NCI-H82 (cell line): ENCODE measurements at regions not wholly inside any gene's neighbourhood (a gene's known extent, or its start where the extent isn't known, plus 50 kb on each side); places are given as distances from the start of the nearest gene placed in this dataset.

Experiments
- DNase-seq: peaks from one replicate; lab custom pipeline; 2025; lab: John Stamatoyannopoulos, UW

DNA sequence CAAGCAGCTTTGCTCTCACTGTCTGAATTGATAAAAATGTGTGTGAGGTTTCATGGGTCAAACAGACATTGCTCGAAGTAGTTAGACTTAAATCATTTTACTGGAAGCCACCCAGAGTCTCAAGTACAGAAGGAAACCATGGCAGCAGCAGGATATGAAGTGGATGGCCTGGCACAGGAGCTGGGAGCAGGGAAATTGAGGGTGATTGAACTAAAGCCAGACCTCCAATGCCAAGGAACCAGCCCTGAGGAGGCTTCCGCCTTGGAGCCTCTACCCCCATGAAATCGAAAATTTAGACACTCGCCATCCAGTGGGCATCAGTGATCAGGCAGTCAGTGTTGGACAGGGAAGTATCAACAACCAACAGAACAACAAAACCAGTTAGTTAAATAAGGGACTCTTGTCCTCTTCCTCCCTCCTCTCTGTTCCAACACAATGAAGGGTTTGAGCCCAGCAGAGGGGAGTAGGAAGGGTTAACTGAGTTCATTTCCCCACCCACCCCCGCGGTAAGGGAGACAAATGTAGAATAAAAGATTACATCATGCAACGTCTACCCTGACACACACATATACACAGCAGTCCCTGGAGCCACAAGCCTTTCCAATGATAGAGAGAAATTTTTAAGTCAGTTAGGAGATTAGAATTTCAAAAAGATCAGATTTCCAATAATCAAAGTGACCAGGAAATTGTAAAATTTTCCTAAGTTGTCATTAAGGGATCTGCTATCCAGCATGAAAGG lies 156.3 kb downstream of the SLC16A9 start:
- DNase-seq: no peak

DNA sequence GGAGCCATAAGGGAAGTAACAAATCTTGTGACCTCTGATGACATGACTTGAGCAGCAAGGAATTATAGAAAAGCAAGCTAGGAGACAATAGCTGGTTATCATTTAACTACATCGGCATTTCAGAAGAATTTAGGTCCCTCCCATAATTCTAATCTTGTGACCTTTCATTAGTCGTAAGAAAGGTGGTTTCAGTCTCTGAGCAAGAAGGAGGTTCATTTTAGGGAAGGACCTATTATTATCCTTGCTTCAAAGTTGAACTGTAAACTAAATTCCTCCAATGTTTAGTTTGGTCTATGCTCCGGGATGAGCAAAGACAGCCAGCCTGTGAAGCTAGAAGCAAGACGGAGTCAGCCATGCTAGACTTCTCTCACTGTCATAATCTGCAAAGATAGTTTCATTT lies 159.6 kb downstream of the SLC16A9 start:
- no peak for DNase-seq

DNA sequence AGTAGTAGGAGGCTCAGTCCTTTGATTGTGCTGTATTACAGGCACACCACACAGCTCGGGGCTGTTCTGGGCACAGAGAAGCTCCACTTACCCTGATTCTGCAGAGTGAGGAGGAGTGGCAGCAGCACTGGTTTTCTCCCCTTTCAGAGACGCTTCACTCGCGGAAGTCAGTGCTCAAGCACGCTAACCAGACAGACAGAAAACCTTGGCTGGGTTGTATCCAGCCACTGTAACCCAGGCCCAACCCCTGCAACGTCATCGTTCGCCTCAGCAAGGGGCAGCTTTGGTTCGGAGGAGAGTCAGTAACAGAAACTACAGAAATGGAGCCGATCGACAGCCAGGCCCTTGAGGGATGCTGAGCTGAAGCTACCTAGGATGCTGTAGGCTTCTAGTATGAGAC lies 171.0 kb downstream of the SLC16A9 start:
- no peak for DNase-seq

DNA sequence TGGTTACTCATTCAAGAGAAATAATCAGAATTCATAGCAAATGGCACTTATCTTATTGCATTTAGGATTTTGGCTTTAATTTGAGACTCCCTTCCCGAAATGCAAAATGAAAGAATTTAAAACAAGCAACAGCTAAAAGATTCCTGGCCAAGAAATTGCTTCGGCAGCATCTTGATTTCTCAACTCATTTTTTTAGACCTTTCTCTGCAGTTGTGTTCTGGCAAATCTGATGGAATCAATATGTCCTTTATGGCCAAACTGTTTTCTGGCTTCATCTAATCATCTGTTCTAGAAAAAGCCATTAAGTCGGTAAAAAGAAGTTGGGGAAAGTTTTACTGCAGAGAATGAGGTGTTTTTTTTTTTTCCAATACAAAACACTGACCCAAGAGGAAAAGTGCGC lies 172.1 kb downstream of the SLC16A9 start:
- no peak for DNase-seq

DNA sequence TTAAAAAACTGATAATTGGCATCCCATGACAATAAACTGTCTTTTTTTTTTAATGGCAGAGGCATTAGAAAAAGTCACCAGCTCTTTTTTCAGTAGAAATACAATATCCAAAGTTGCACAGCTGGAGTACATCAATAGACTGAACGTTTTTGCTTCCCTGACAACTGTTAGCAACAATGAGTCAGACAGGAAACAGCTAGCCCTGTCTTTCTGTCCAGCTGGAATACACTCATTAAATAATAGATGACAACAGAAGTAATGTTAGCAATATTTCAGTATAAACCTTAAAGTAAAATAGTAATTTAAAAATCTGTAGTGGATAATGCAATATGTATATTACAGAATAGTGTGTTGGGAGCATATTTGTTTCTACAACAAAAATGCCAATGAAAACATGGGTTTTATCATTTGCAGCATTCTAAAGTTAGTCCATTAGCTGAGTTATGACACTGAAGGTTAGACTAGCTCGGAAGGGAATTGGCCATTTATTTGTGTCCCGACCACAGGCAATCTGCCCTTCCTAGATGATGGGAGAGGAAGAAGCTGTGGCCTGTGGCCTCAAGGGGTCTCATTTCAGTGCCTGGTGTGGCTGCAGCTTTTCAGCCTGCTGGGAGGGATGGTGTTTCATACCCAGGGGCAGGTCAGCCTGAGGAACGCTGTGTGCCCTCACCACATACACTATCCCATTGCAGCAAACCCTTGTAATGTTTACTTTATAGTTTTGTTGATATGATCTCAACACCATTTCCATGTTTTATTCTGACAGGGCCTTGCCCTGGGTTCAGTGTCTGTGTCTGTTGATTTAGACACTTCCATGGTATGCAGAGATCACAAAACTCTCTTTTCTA lies 173.3 kb downstream of the SLC16A9 start:
- DNase-seq: no peak

DNA sequence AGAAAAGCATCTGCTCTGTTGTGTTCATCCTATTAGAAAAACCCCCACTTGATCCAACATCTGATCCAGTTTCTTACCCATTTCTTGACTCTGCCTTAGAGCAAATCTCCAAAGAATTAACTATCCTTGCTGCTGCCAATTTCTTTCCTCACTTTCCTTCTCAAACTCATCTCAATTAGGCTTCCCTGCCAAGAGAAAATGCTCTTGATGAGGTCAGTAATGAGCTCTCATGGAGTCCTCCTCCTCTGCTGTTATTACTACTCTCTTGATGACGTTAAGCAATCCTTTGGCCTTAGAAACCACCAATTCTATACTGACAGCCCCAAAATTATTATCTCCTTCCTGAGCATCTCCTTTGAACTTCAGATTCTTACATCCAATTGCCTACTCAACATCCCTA lies 162.0 kb upstream of the FAM13C start:
- peak; percentile 16 for DNase-seq

DNA sequence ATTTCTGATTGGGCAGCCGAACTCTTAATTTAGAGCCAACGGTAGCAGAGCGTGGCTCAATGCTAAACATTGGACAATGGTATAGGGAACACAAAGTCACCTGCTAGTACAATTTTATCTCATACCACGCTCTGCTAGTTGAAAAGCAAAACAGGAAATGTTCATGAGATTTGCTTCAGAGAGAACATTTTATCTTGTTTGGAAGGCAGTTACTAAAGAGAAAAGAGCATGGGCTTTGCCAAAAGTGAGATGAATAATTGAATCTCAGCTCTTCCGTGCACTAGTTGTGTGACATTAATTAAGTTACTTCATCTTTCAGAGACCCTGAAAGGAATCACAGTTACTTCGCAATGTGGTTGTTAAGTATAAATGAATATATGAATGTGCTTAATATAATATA lies 161.5 kb upstream of the FAM13C start:
- no peak for DNase-seq

DNA sequence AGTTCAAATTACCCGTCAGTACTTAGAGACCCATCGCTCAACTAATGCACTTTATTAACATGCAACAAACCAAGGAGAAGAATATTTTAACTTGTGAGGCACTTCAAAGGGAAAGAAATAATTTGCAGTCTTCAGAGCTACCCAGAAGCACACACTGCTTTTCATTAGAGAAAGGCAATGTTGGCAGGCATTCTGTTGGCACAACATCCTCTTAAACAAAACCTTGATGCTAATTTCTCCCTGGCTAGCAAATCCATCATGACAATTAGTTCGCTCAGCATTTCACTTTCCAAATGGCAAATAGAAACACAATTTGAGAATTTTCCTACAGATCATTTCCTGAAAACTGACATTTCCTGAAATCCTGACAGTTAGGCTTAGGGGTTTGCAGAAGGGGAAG lies 155.6 kb upstream of the FAM13C start:
- DNase-seq: no peak

DNA sequence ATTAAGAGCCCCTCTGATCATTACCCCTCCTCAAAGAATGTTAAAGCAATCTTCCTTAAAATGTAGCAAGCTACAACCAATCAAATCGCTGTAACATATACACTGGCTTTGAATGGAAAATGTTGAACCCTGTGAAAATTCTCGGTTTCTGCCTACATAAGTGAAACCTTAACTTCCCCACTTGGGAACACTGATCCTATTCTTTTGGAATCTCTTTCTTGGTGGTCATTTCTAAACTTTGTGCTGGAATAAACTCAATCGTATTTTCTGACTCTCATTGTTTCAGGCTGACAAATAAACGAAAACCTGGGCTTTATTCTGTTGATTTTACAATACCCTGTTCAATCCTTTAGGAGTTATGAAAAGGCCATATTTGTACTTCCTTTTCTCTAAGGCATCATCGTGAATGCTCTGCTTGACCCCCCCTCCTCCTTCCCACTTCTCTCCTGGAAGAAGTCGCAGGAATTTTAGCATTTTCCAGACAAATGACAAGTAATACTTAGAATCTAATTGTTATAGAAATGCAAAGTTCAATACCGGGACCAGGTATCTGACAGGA lies 155.1 kb upstream of the FAM13C start:
- no peak for DNase-seq

DNA sequence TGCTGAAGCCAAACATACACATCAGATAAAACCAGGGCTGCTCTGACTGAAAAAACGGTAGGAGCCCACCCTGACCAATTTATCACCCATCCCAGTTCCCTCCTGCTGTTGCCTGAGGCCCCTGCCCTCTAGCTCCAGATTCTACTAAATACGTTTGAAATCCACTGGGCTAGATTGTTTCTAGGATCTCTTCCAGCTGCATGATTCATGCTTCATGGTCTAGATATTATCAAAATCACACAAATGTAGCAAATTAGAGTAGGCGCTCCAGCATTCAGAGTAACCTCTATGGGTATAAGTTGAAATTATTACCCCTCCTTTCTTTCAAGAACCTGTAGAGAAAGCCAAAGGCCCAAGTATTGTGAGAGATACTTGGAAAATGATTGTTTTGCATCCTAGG lies 151.2 kb upstream of the FAM13C start:
- no peak for DNase-seq

DNA sequence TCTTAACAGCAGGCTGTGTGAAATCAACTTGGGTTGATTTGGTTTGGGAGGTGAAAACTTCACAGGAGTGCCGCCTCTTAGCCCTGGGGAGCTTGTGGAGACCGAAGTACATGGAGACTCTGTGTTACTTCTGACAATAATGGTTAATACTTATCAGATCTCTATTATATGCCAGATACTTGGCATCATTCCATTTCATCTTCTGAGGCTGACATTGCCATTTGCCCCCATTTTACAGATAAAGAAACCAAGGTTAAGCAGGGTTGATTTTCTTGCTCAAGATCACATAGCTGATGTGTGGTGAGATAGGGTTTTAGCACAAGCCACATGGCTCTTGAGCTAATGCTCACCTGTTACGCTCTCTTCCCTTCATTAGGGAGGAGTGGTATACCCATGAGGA lies 150.6 kb upstream of the FAM13C start:
- no peak for DNase-seq

DNA sequence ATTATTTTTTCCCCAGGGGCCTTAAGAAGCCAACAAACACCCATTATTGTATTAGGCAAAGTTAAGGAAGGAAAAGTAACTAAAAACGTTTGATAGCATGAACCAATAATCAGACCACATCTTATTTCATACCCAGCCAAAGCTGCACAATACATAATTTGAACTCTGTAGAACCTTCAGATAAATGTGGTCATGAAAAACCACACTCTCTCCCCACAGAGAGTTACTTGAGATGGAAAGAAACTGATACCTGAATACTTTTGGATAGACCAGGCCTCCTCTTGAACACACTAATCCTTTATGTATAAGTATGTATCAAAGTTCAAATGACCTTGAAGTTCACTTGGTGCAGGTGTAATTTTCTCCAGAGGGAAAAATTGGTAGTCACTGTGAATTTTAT lies 146.6 kb upstream of the FAM13C start:
- DNase-seq: no peak

DNA sequence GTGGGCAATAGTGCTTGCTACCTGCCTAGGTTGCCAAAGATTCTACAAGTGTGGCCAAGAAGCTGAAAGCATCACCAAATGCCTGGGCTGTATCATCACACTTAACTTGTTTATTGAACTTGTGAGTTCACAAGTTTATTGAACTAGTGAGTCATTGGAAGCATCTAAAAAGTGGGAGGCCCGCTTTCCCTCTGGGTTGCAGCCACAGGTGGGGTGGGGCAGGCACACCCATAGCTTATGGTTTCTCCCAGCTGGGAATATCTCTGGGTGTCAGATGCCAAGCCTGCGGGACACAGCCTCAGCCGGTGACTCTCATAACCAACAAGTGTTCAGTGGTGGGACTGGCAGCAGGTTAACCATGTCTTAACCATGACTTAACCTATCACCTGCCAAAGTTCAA lies 145.9 kb upstream of the FAM13C start:
- DNase-seq: no peak

DNA sequence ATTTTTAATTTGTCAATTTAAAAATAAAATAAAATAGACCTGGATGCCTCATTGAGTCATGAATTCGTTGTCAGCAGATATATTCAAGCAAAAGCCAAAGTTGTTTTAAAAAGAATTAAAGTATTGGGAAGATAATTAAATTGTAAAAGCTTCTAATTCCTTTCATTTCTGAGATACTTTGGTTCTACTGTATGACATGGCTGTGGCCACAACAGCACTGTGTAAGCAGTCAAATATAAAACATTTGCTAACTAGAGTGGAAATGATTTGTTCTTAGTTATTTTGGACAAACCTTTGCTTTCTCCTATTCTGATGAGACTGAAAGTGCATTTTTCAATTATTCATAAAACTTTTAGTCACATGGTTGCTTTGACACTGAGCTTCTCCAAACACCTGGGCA lies 143.6 kb upstream of the FAM13C start:
- DNase-seq: no peak

DNA sequence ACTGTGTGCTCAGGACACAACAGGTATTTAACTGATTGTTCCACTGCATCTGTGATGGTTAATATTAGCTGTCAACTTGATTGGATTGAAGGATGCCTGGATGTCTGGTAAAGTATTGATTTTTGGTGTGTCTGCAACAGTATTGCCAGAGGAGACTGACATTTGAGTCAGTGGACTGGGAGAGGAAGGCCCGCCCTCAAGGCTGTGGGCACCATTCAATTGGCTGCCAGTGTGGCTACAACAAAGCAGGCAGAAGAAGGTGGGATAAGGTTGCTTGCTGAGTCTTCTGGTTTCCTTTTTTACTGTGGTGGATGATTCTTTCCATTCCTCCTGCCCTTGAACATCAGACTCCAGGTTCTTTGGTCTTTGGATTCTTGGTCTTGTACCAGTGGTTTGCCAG lies 137.1 kb upstream of the FAM13C start:
- peak; percentile 8 for DNase-seq

DNA sequence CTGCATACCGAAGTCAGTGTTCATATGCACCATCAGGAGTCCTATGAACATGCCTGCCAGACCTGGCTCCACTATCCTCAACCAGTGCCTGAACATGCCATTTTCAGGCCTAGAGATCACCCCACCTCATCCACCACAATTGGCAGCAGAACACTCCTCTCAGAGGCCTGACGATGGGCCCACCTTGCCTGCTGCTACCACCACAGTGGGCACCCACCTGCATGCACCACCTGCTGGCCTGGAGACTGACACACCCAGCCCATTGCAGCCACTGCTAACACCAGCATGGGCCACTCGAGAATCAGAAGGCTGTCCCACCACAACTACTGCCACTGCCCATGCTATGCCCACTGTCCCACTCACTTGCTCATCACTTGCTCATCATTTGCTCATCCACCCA lies 130.7 kb upstream of the FAM13C start:
- no peak for DNase-seq

DNA sequence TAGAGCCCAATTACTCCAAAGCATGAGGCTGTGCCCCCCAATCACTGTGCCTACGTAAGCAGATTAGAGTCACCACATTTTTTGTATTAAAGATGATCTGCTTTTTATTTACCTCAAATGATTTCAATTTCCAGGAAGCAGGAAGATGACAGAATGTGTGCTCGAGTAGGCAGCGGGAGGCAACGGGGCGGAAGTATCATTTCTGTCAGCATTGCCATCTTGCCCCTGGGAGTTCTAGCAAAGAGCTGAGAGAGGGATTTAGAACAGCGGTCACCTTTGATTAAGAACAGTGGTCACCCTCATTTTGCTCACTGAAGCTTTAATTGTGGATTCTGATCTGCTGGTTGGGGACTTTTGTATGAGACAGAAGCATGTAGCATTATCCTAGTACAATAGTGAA lies 117.1 kb upstream of the FAM13C start:
- DNase-seq: no peak

DNA sequence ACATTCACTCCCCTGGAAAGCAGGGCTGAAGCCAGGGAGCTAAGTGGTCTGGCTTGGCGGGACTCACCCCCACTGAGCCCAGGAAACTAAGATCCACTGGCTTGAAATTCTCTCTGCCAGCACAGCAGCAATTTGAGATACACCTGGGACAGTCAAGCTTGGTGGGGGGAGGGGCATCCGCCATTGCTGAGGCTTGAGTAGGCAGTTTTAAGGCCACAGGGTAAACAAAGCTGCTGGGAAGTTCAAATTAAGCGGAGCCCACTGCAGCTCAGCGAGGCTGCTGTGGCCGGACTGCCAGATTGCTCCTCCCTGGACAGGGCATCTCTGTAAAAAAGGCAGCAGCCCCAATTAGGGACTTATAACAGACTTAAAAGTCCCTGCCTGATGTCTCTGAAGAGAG lies 108.2 kb upstream of the FAM13C start:
- DNase-seq: no peak

DNA sequence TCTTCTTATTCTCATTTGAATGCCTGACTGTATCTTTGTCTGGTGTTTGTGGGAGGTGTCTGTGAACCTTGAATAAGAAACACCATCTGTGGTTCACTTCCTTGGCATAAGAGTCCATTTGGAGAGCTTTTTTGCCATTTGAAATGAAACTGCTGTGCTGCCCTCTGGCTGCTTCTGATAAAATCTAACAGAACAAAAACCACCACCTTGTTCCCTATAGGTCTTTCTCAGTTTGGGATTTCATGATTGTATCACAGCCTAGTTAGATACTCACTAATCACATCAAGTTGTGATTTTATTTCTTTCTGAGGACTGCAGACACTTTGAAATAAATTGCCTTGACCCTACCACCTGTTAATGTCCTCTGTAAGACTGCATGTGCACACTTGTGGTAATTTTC lies 102.7 kb upstream of the FAM13C start:
- DNase-seq: peak; percentile 12

DNA sequence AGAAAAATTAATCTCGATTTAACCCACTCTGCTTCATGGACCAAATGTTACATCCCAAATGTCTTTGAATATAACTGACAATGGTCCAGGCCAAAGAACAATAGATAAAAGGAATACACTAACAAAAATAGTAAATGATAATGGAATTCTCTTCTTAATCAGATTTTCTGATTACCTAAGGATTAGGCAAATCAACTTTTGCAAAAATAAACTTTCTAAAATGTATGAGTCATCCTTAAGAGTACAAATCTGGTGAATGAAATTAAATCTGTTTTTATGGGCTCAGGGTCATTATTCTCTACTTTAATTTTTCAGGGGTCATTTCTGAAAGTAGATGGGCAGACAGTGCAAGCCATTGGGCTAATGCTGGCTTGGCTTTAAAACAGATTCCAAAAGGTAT lies 102.1 kb upstream of the FAM13C start:
- DNase-seq: no peak

DNA sequence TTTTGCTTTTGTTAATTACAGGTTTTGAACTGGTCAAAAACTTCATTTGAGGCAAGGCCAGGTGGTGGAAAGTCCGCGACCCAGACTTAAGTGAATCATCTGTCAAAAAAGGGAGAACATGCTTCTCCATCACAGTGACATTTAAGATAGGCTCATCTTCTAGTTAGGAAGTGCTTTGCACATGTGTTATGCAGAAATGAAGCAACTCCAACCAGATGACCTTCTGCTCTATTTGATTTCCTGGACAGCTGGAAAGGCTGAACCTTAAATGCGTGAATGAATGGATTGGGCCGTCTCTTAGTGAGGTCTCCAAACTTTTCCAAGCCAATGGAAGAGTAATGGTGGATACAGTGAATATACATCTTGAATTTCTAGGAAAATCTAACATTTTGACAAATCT lies 101.6 kb upstream of the FAM13C start:
- peak; percentile 1 for DNase-seq

DNA sequence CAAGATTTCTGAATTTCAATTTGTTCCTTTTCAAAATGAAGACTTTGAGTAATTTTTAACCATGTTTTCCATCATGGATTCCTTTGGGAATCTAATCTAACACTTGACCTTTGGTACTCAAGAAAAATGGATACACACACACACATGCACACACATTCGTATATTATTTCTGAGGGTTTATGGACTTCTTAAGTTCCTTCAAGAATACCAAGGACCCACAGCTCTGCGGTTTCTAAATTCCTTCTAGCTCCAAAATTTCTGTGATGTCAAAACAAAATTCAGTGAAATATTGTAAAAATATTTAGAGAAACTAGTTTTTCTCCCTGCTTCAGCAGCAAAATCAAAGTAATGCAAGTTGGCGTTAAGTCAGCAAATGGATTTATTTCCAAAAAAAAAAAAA lies 98.3 kb upstream of the FAM13C start:
- no peak for DNase-seq

DNA sequence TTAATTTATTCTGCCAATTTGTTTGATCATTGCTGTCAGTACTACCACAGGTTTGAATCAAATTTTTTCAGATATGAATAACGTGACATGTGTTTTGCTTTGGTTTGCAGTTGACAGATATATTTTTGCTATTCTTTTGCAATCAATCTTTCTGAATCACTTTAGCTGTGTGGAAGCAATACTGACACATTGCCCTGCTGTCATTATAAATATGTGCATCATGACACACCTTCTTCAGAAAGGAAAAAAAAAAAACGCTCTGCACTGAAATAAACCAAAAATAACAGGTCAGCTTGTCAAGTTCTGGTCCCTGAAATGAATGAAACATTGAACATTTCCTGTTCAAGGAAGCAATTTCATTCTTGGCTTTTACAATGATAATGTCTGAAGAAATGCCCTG lies 93.8 kb upstream of the FAM13C start:
- no peak for DNase-seq
